Osteoblast (primary cell): ENCODE measurements at regions not wholly inside any gene's neighbourhood (a gene's known extent, or its start where the extent isn't known, plus 50 kb on each side); places are given as distances from the start of the nearest gene placed in this dataset.
"Not testable (repeated sequence)": the region's sequence is repeated elsewhere in the genome, so short reads cannot be mapped to it uniquely, and the experiment has no call there.

Experiments
- DNase-seq: peaks from one replicate; pipeline ENCODE4 v3.0.0; 2011; ENCODE audit warnings: low spot score, mixed read lengths; ENCODE audit not compliant: insufficient read length; ENCODE audit errors: missing footprints
- H2AFZ ChIP-seq: 2 replicates; pipeline ENCODE4 v1.6.0; 2011; ENCODE audit warnings: mild to moderate bottlenecking, low read length
- H3K27ac ChIP-seq: 2 replicates; pipeline ENCODE4 v1.5.1; 2011; ENCODE audit warnings: mild to moderate bottlenecking, low read depth, low read length, moderate library complexity
- H3K27me3 ChIP-seq: 2 replicates; pipeline ENCODE4 v1.6.0; 2012; ENCODE audit warnings: mild to moderate bottlenecking, control low read depth, inconsistent platforms, low read length, moderate library complexity; ENCODE audit not compliant: insufficient read depth
- H3K36me3 ChIP-seq: 2 replicates; pipeline ENCODE4 v1.5.1; 2011; ENCODE audit warnings: mild to moderate bottlenecking, low read length, control low read depth, moderate library complexity; ENCODE audit not compliant: insufficient read depth
- H3K4me1 ChIP-seq: 2 replicates; pipeline ENCODE4 v1.5.1; 2011; ENCODE audit warnings: mild to moderate bottlenecking, low read length, control low read depth, moderate library complexity; ENCODE audit not compliant: insufficient read depth
- H3K4me2 ChIP-seq: 2 replicates; pipeline ENCODE4 v1.6.0; 2011; ENCODE audit warnings: mild to moderate bottlenecking, low read length; ENCODE audit not compliant: insufficient read depth
- H3K4me3 ChIP-seq: fragments of 200-600 bp; sonication (generic); 3 replicates; pipeline ENCODE4 v1.5.1; 2012; ENCODE audit warnings: mild to moderate bottlenecking, low read length, inconsistent platforms; ENCODE audit not compliant: insufficient read depth
- H3K79me2 ChIP-seq: 2 replicates; pipeline ENCODE4 v1.6.0; 2012; ENCODE audit warnings: mild to moderate bottlenecking, low read length, control low read depth, inconsistent platforms; ENCODE audit not compliant: insufficient read depth
- H3K9me3 ChIP-seq: 2 replicates; pipeline ENCODE4 v1.5.1; 2011; ENCODE audit warnings: low read depth, low read length, control low read depth
- H4K20me1 ChIP-seq: 2 replicates; pipeline ENCODE4 v1.6.0; 2012; ENCODE audit warnings: mild to moderate bottlenecking, low read length, control low read depth; ENCODE audit not compliant: insufficient read depth
- TF ChIP-seq, protein P1 (sequence below): IDR thresholded peaks from 2 replicates; pipeline ENCODE4 v1.5.1; 2011; ENCODE audit warnings: mild to moderate bottlenecking, low read depth, low read length, moderate library complexity; ENCODE audit errors: extremely low read depth

DNA sequence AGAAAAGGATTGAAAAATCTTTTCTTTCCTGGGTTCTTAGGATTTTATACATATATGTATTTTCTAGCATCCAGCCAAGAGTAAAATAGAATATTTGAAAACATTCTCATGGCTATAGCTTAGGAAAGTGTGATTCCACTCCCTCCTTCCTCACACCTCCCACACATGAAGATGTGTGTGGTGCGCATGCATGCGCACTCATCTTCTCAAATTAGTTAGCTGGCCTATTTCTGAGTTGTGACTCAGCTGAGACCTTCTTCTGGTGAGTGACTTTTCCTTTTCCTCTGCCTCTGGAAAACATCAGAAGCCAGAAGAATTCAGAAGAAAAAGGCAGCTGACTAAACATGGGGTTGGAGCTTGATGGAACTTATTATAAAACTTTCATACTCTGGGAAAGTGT lies 149.8 kb downstream of the OR4C45 start:
- H3K9me3 ChIP-seq, result no peaks in the 10 kb centered on the region
- no peaks in the 10 kb centered on the region for H3K36me3 ChIP-seq
- TF ChIP-seq, protein P1, sequence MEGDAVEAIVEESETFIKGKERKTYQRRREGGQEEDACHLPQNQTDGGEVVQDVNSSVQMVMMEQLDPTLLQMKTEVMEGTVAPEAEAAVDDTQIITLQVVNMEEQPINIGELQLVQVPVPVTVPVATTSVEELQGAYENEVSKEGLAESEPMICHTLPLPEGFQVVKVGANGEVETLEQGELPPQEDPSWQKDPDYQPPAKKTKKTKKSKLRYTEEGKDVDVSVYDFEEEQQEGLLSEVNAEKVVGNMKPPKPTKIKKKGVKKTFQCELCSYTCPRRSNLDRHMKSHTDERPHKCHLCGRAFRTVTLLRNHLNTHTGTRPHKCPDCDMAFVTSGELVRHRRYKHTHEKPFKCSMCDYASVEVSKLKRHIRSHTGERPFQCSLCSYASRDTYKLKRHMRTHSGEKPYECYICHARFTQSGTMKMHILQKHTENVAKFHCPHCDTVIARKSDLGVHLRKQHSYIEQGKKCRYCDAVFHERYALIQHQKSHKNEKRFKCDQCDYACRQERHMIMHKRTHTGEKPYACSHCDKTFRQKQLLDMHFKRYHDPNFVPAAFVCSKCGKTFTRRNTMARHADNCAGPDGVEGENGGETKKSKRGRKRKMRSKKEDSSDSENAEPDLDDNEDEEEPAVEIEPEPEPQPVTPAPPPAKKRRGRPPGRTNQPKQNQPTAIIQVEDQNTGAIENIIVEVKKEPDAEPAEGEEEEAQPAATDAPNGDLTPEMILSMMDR, result no peak

DNA sequence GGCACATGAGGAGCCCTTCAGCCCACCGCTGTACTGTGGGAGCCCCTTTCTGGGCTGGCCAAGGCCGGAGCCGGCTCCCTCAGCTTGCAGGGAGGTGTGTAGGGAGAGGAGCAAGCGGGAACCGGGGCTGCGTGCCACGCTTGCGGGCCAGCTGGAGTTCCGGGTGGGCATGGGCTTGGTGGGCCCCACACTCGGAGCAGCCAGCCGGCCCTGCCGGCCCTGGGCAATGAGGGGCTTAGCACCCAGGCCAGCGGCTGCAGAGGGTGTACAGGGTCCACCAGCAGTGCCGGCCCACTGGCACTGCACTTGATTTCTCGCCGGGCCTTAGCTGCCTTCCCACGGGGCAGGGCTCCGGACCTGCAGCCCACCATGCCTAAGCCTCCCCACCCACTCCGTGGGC lies 150.5 kb downstream of the OR4C45 start:
- H3K27me3 ChIP-seq, H2AFZ ChIP-seq, H4K20me1 ChIP-seq, DNase-seq, H3K4me3 ChIP-seq, H3K4me1 ChIP-seq, H3K4me2 ChIP-seq, H3K9me3 ChIP-seq, H3K27ac ChIP-seq, H3K36me3 ChIP-seq, H3K79me2 ChIP-seq: not testable (repeated sequence)

More for the DNA sequence above, 149.8 kb downstream of the OR4C45 start:
- Histone ChIP-seq H3K4me1 (no peaks in the 10 kb centered on the region), H3K4me3 (no peak overlapping the region), H3K27me3 (no peaks in the 10 kb centered on the region), H3K79me2 (no peaks in the 10 kb centered on the region), H3K27ac (no peak overlapping the region), H4K20me1 (no peaks in the 10 kb centered on the region), H3K4me2 (no peak overlapping the region), H2AFZ (no peak overlapping the region)
- DNase-seq, result peak; percentile 30

DNA sequence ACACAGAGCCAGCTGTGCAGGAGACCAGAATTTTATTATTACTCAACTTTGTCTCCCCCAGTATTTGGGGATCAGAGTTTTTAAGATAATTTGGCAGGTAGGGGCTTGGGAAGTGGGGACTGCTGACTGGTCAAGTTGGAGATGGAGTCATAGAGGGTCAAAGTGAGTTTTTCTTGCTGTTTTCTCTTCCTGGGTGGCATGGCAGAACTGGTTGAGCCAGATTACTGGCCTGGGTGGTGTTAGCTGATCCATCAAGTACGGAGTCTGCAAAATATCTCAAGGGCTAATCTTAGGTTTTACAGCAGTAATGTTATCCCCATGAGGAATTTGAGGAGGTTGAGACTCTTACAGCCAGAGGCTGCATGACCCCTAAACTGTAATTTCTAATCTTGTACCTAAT lies 153.5 kb downstream of the OR4C45 start:
- Histone ChIP-seq H4K20me1 (no peaks in the 10 kb centered on the region), H3K27me3 (no peaks in the 10 kb centered on the region), H3K4me1 (no peaks in the 10 kb centered on the region), H3K4me3 (no peak overlapping the region), H3K9me3 (no peaks in the 10 kb centered on the region), H3K79me2 (no peaks in the 10 kb centered on the region), H3K4me2 (no peak overlapping the region), H3K36me3 (no peaks in the 10 kb centered on the region), H2AFZ (no peak overlapping the region), H3K27ac (no peak overlapping the region)
- DNase-seq, result no peak
- TF ChIP-seq, protein P1, result no peak

DNA sequence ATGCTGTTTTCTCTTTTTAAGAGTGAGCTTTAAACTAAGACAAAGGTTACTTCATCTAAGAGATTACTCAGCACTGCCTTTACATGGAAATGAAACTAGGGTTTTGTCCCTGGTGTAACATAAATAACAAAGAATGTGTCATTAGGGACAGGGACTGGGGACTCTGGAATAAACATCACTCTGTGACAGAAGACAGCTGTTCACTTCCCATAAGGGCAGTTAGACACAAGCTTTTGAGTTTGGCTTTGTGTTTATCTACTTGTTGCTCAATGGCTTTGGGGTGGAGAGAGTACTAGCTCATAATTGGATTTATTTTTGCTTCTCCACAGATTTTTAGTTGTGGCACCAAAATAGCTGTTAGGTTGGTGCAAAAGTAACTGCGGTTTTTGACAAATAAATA lies 154.5 kb downstream of the OR4C45 start:
- no peak for DNase-seq
- no peaks in the 10 kb centered on the region for H4K20me1 ChIP-seq
- H2AFZ ChIP-seq, result no peak overlapping the region
- no peak overlapping the region for H3K4me3 ChIP-seq
- H3K36me3 ChIP-seq, result no peaks in the 10 kb centered on the region
- H3K79me2 ChIP-seq, result no peaks in the 10 kb centered on the region
- no peaks in the 10 kb centered on the region for H3K4me1 ChIP-seq
- no peaks in the 10 kb centered on the region for H3K27me3 ChIP-seq
- TF ChIP-seq, protein P1, result no peak
- H3K4me2 ChIP-seq, result no peak overlapping the region
- no peaks in the 10 kb centered on the region for H3K9me3 ChIP-seq
- no peak overlapping the region for H3K27ac ChIP-seq
